ENCODE measurements at regions not wholly inside any gene's neighbourhood (a gene's known extent, or its start where the extent isn't known, plus 50 kb on each side); places are given as distances from the start of the nearest gene placed in this dataset.

DNA sequence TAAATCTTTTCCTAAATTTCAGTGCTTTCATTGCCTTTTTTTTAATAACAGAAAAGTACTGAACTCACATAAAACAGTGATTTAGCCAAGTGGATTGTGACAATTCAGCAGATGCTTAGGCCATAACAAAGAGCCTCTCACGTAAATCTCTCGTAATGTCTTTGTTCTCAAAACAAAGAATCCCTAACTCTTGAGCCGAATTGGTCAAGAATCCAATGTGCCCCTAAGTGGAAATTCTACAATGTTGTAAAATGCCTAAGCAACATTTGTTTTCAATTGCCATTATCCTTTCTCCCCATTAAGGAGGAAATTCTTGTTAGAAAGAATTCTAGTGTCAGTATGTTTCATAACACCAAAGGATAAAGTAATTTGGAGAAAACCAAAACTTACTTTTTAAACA, 235.7 kb upstream of the THBS1 start:
- TF ChIP-seq, protein P1, sequence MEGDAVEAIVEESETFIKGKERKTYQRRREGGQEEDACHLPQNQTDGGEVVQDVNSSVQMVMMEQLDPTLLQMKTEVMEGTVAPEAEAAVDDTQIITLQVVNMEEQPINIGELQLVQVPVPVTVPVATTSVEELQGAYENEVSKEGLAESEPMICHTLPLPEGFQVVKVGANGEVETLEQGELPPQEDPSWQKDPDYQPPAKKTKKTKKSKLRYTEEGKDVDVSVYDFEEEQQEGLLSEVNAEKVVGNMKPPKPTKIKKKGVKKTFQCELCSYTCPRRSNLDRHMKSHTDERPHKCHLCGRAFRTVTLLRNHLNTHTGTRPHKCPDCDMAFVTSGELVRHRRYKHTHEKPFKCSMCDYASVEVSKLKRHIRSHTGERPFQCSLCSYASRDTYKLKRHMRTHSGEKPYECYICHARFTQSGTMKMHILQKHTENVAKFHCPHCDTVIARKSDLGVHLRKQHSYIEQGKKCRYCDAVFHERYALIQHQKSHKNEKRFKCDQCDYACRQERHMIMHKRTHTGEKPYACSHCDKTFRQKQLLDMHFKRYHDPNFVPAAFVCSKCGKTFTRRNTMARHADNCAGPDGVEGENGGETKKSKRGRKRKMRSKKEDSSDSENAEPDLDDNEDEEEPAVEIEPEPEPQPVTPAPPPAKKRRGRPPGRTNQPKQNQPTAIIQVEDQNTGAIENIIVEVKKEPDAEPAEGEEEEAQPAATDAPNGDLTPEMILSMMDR (IDR thresholded peaks at IDR 0.05) = no peak
- TF ChIP-seq POLR2A (IDR thresholded peaks at IDR 0.05) = no peak
- DNase-seq = no peak
- WGBS, 2 donors = 50 to 56% methylated on average over 3 of the region's 3 CpGs
- no peaks in the 10 kb centered on the region for H3K4me1 ChIP-seq
- peaks cover 0 to 4% (median 0%) of the 10 kb centered on the region in 3 donors for H3K9me3 ChIP-seq
- intact Hi-C loops (cut with DNase I) = no loop called here
- H3K27ac ChIP-seq = no peak overlapping the region
- no peaks in the 10 kb centered on the region for H3K36me3 ChIP-seq
- no peaks in the 10 kb centered on the region for H3K27me3 ChIP-seq
- no peak overlapping the region for H3K4me3 ChIP-seq

DNA sequence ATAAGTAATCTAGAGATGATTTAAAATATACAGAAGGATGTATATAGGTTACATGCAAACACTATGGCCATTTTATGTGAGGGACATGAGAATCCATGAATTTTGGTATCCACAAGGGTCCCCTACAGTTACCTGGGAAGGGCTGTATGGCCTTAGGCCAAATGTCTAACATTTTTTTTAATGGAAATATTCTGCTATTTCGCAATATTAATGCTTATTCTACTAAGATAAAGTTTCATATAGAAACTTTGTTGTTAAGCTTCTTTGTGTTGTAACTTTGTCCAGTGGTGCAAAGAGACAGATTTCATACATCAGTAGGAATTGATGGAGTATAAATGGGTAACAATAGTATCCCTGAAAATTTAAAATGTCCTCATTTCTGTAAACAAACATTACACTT, 233.4 kb upstream of the THBS1 start:
- DNase-seq = no peak
- WGBS, 2 donors = 88 to 100% methylated on average over 1 of the region's 1 CpG
- Histone ChIP-seq H3K4me1 (no peaks in the 10 kb centered on the region), H3K9me3 (peaks cover 0 to 2% (median 0%) of the 10 kb centered on the region in 3 donors), H3K36me3 (no peaks in the 10 kb centered on the region), H3K4me3 (no peak overlapping the region), H3K27ac (no peak overlapping the region), H3K27me3 (no peaks in the 10 kb centered on the region)
- intact Hi-C loops (cut with DNase I) = no loop called here
- TF ChIP-seq POLR2A (IDR thresholded peaks at IDR 0.05) = no peak
- TF ChIP-seq, protein P1 (IDR thresholded peaks at IDR 0.05) = no peak

DNA sequence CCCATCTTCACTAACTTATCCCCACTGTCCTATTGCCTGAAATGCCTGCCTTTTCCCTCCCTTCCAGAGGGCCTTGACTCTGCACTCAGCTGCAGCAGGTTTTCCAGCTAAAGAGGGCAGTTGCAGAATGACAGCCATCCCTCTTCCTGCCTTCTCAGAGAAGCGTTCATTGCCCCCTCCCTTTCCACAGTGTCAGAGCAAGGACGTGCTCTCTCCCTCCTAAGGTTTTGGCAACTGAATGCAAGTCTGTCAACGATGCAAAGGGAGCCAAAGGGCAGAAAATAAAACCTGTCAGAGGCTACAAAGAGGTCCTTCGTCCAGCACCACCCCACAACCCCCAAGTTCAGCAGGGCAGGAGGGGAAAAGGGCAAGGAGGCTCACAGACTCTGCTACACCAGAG, 230.1 kb upstream of the THBS1 start:
- intact Hi-C loops (cut with DNase I) = no loop called here
- TF ChIP-seq, protein P1 (IDR thresholded peaks at IDR 0.05) = no peak
- no peak for TF ChIP-seq POLR2A (IDR thresholded peaks at IDR 0.05)
- 18 to 40% methylated on average over 4 of the region's 4 CpGs for whole genome bisulfite sequencing, 2 donors
- no peak overlapping the region for H3K4me3 ChIP-seq
- H3K4me1 ChIP-seq = no peaks in the 10 kb centered on the region
- no peak overlapping the region for H3K27ac ChIP-seq
- H3K27me3 ChIP-seq = no peaks in the 10 kb centered on the region
- H3K36me3 ChIP-seq = no peaks in the 10 kb centered on the region
- DNase-seq = no peak
- H3K9me3 ChIP-seq = no peaks in the 10 kb centered on the region

DNA sequence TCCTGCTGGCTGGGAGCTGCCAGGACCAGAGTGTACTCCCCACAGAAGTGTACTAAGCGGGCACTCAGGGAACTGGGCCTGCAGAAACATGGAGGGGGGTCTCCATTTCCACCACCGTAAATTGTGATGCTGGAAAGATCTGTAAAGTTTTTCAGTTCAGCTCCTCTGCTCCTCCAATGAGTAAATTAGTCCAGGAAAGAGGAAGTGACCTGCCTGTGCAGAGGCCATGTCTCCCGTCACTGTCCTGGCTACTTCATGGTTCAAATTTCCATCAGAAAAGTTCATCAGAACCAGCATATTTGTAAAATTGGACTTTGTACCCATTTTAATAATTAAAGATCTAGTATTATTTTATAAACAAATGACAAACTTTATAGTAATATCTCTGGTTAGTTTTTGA, 226.7 kb upstream of the THBS1 start:
- DNase-seq = no peak
- Histone ChIP-seq H3K4me3 (no peak overlapping the region), H3K27me3 (no peaks in the 10 kb centered on the region), H3K9me3 (no peaks in the 10 kb centered on the region), H3K4me1 (peaks cover 7 to 23% (median 13%) of the 10 kb centered on the region in 3 donors), H3K36me3 (no peaks in the 10 kb centered on the region), H3K27ac (no peak overlapping the region)
- TF ChIP-seq POLR2A (IDR thresholded peaks at IDR 0.05) = no peak
- TF ChIP-seq, protein P1 (IDR thresholded peaks at IDR 0.05) = no peak
- intact Hi-C loops (cut with DNase I) = no loop called here
- 73 to 77% methylated on average over 1 to 3 of the region's 3 CpGs for WGBS, 2 donors

DNA sequence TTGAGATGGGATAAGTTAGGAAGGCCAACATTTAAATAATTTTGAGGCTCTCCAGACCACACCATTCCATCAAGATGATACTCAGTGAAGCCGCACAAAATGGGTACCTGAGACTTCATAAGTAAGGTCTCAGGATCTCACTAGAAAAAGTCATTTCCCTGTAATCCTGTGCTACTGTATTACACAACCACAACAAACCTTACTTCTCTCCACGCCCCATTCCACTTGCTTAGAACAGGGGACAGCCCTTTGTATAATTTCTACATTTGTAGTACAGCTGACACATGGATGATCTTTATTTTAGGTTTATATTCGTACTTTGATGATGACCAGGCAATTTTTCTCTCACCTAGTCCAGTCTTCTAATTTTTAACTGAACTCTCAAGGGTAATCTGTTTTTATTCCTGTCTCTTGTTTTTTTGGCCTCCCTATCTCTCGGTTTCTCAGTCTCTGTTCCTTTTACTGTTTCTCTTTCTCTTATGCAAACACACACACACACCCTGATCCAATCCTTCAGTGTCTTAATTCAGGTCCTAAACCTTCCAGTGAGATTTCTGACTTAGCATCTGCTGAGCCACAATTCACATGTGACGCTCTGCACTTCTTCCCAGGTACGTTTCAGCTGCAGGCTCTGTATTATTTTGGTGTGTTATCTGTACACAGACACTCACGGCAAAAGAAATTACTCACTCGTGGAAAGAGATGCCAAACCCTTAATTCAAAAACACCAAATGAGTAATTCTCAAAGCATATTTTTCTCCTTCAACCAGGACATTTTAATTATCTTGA, 223.2 kb upstream of the THBS1 start:
- H3K36me3 ChIP-seq = no peaks in the 10 kb centered on the region
- intact Hi-C loops (cut with DNase I) = no loop called here

More for the DNA sequence above, 223.2 kb upstream of the THBS1 start:
- Histone ChIP-seq H3K27me3 (no peaks in the 10 kb centered on the region), H3K27ac (peak overlapping the region in 3 of 4 donors; percentile 68 to 88 (median 73)), H3K4me1 (peaks cover 7 to 23% (median 18%) of the 10 kb centered on the region in 3 donors), H3K9me3 (no peaks in the 10 kb centered on the region), H3K4me3 (peak overlapping the region in 1 of 4 donors; percentile 8)
- no peak for TF ChIP-seq POLR2A (IDR thresholded peaks at IDR 0.05)
- TF ChIP-seq, protein P1 (IDR thresholded peaks at IDR 0.05) = no peak
- WGBS, 2 donors = 41 to 46% methylated on average over 8 of the region's 8 CpGs
- no peak for DNase-seq

All from esophagus squamous epithelium (tissue), 5 donors.